IMR-90 (cell line): ENCODE measurements at regions not wholly inside any gene's neighbourhood (a gene's known extent, or its start where the extent isn't known, plus 50 kb on each side); places are given as distances from the start of the nearest gene placed in this dataset.

ENCODE experiments used
- ATAC-seq: fragments of 200-7000 bp; cut with Tn5 transposase; 2 replicates; pipeline ENCODE4 v1.9.1; 2020; ENCODE audit warnings: low read depth, mild to moderate bottlenecking, moderate library complexity
- BruUV-seq: library from RNA; stranded (reverse); fragments of 400-500 nt; replicated peaks from 2 replicates; lab custom pipeline; 2021; lab: Mats Ljungman, UMichigan
- CTCF ChIA-PET: fragments of 300-600 bp; formaldehyde crosslinking; extraction: SDS; loops from one replicate; lab custom pipeline; 2021; ENCODE audit warnings: antibody characterized with exemption; lab: Yijun Ruan, JAX
- POLR2A ChIA-PET: fragments of 300-600 bp; sonication (Branson Sonifier 250); formaldehyde crosslinking; loops from one replicate; lab custom pipeline; 2022; ENCODE audit warnings: antibody characterized with exemption; ENCODE audit not compliant: unreplicated experiment; lab: Charles Lee
- DNase-seq: peaks from one replicate; pipeline ENCODE4 v3.0.0; 2013
- H2AFZ ChIP-seq: replicated peaks from 2 replicates; pipeline ENCODE3; 2013; ENCODE audit warnings: low read length, mild to moderate bottlenecking; ENCODE audit not compliant: poor library complexity
- H2AK5ac ChIP-seq: 2 replicates; pipeline ENCODE4 v1.6.1; 2013; ENCODE audit warnings: low read depth, low read length, inconsistent platforms
- H2AK9ac ChIP-seq: replicated peaks from 2 replicates; pipeline ENCODE3; 2013; ENCODE audit warnings: mild to moderate bottlenecking, low read depth, low read length, moderate library complexity; ENCODE audit not compliant: poor library complexity
- H2BK120ac ChIP-seq: 2 replicates; pipeline ENCODE4 v1.6.1; 2013; ENCODE audit warnings: low read depth, low read length, inconsistent platforms
- H2BK15ac ChIP-seq: 3 replicates; pipeline ENCODE4 v1.6.1; 2013; ENCODE audit warnings: low read depth, low read length, inconsistent platforms
- H2BK20ac ChIP-seq: 2 replicates; pipeline ENCODE4 v1.6.1; 2013; ENCODE audit warnings: low read depth, mild to moderate bottlenecking, inconsistent platforms, low read length, moderate library complexity
- H2BK5ac ChIP-seq: 2 replicates; pipeline ENCODE4 v1.6.1; 2013; ENCODE audit warnings: mild to moderate bottlenecking, low read depth, low read length, inconsistent platforms; ENCODE audit not compliant: poor library complexity, severe bottlenecking
- H3K14ac ChIP-seq: replicated peaks from 2 replicates; pipeline ENCODE4 v1.6.1; 2013; ENCODE audit warnings: low read depth, low read length, inconsistent platforms
- H3K18ac ChIP-seq: 2 replicates; pipeline ENCODE4 v1.6.1; 2013; ENCODE audit warnings: low read depth, low read length, control low read depth
- H3K23ac ChIP-seq: 2 replicates; pipeline ENCODE4 v1.6.1; 2013; ENCODE audit warnings: low read depth, low read length, inconsistent platforms
- H3K27ac ChIP-seq: 2 replicates; pipeline ENCODE4 v1.5.1; 2013; ENCODE audit warnings: mild to moderate bottlenecking, control low read depth, low read length; ENCODE audit not compliant: insufficient read depth
- H3K27me3 ChIP-seq: 2 replicates; pipeline ENCODE4 v1.6.1; 2013; ENCODE audit warnings: low read length; ENCODE audit not compliant: control insufficient read depth, insufficient read depth
- H3K36me3 ChIP-seq: 2 replicates; pipeline ENCODE4 v1.6.1; 2013; ENCODE audit warnings: low read length, mixed read lengths; ENCODE audit not compliant: control insufficient read depth, insufficient read depth
- H3K4ac ChIP-seq: 2 replicates; pipeline ENCODE4 v1.6.1; 2013; ENCODE audit warnings: low read depth, low read length, inconsistent platforms
- H3K4me1 ChIP-seq: 2 replicates; pipeline ENCODE4 v1.6.1; 2013; ENCODE audit warnings: low read length, mixed read lengths; ENCODE audit not compliant: control insufficient read depth, insufficient read depth
- H3K4me2 ChIP-seq: 2 replicates; pipeline ENCODE4 v1.6.1; 2013; ENCODE audit warnings: low read depth, mild to moderate bottlenecking, control low read depth, low read length, moderate library complexity
- H3K4me3 ChIP-seq: 2 replicates; pipeline ENCODE4 v1.5.1; 2013; ENCODE audit warnings: low read depth, mild to moderate bottlenecking, control low read depth, low read length, moderate library complexity; ENCODE audit not compliant: insufficient read depth
- H3K56ac ChIP-seq: 2 replicates; pipeline ENCODE4 v1.6.1; 2013; ENCODE audit warnings: low read length, inconsistent platforms; ENCODE audit not compliant: insufficient read depth; ENCODE audit errors: extremely low read depth
- H3K79me1 ChIP-seq, 2 experiments: 2 replicates each; pipeline ENCODE4 v1.6.1; 2013; ENCODE audit warnings: low read length in 2 of 2, inconsistent platforms in 1 of 2, low read depth in 1 of 2
- H3K9ac ChIP-seq: 2 replicates; pipeline ENCODE4 v1.6.1; 2013; ENCODE audit warnings: low read depth, low read length, control low read depth
- H3K9me1 ChIP-seq: 2 replicates; pipeline ENCODE4 v1.6.1; 2013; ENCODE audit warnings: low read length, inconsistent platforms; ENCODE audit not compliant: insufficient read depth
- H3K9me3 ChIP-seq: 2 replicates; pipeline ENCODE4 v1.6.1; 2013; ENCODE audit warnings: low read length; ENCODE audit not compliant: control insufficient read depth, insufficient read depth
- H4K20me1 ChIP-seq: 2 replicates; pipeline ENCODE4 v1.6.1; 2013; ENCODE audit warnings: low read length, inconsistent platforms; ENCODE audit not compliant: insufficient read depth
- H4K5ac ChIP-seq: 2 replicates; pipeline ENCODE4 v1.6.1; 2013; ENCODE audit warnings: mild to moderate bottlenecking, low read depth, low read length, control low read depth
- H4K8ac ChIP-seq, 2 experiments: 2 replicates each; pipeline ENCODE4 v1.6.1; 2013; ENCODE audit warnings: low read depth in 2 of 2, low read length in 2 of 2, control low read depth in 1 of 2, inconsistent platforms in 1 of 2
- H4K91ac ChIP-seq: 2 replicates; pipeline ENCODE4 v1.6.1; 2013; ENCODE audit warnings: low read depth, low read length, inconsistent platforms; ENCODE audit not compliant: insufficient read depth
- BHLHE40 ChIP-seq: fragments of 150-350 bp; IDR thresholded peaks from 2 replicates; pipeline ENCODE4 v1.6.1; 2016; ENCODE audit warnings: mild to moderate bottlenecking, low read depth, low read length
- CEBPB ChIP-seq: IDR thresholded peaks from 2 replicates; pipeline ENCODE4 v1.6.1; 2012; ENCODE audit warnings: low read depth, low read length, improper control_type of control experiment
- CHD1 ChIP-seq: IDR thresholded peaks from 2 replicates; pipeline ENCODE4 v1.6.1; 2012; ENCODE audit warnings: low read depth, low read length, improper control_type of control experiment
- ELK1 ChIP-seq: fragments of 150-350 bp; IDR thresholded peaks from 2 replicates; pipeline ENCODE4 v1.6.1; 2016; ENCODE audit warnings: low read depth, mild to moderate bottlenecking, low read length, moderate library complexity, borderline replicate concordance
- FOS ChIP-seq: fragments of 150-350 bp; IDR thresholded peaks from 2 replicates; pipeline ENCODE4 v1.6.1; 2016; ENCODE audit warnings: low read depth, low read length
- MAFK ChIP-seq: IDR thresholded peaks from 2 replicates; pipeline ENCODE4 v1.6.1; 2012; ENCODE audit warnings: low read depth, low read length, improper control_type of control experiment
- MAZ ChIP-seq: IDR thresholded peaks from 2 replicates; pipeline ENCODE4 v1.6.1; 2012; ENCODE audit warnings: low read depth, mild to moderate bottlenecking, low read length, improper control_type of control experiment, moderate library complexity, borderline replicate concordance
- MXI1 ChIP-seq: IDR thresholded peaks from 2 replicates; pipeline ENCODE4 v1.6.1; 2012; ENCODE audit warnings: low read depth, mild to moderate bottlenecking, low read length, moderate library complexity, borderline replicate concordance
- NFE2L2 ChIP-seq: fragments of 150-350 bp; IDR thresholded peaks from 2 replicates; pipeline ENCODE4 v1.6.1; 2016; ENCODE audit warnings: low read depth, mild to moderate bottlenecking, low read length
- POLR2A ChIP-seq: IDR thresholded peaks from 2 replicates; pipeline ENCODE4 v1.6.1; 2012; ENCODE audit warnings: mild to moderate bottlenecking, low read depth, low read length
- RCOR1 ChIP-seq: IDR thresholded peaks from 2 replicates; pipeline ENCODE4 v1.6.1; 2012; ENCODE audit warnings: mild to moderate bottlenecking, low read length, improper control_type of control experiment; ENCODE audit not compliant: insufficient replicate concordance
- RFX5 ChIP-seq: IDR thresholded peaks from 2 replicates; pipeline ENCODE4 v1.8.0; 2012; ENCODE audit warnings: low read depth, mild to moderate bottlenecking, low read length, moderate library complexity
- SMC3 ChIP-seq: fragments of 150-350 bp; IDR thresholded peaks from 2 replicates; pipeline ENCODE4 v1.6.1; 2016; ENCODE audit warnings: low read depth, mild to moderate bottlenecking, antibody characterized with exemption, low read length, moderate library complexity
- USF2 ChIP-seq: fragments of 150-350 bp; IDR thresholded peaks from 2 replicates; pipeline ENCODE4 v1.6.1; 2017; ENCODE audit warnings: mild to moderate bottlenecking, antibody characterized with exemption, low read length, low read depth
- WGBS, 2 experiments: methylation state at CpG; one replicate each; pipeline versions ENCODE4 v1.1.5 to v1.1.7; 2013; ENCODE audit warnings: missing lambda C conversion rate in 2 of 2; ENCODE audit not compliant: insufficient read length in 1 of 2; ENCODE audit errors: extremely low coverage in 2 of 2; 5-methylcytosine and 5-hydroxymethylcytosine counted together
- dilution Hi-C: fragments of 300-500 bp; cut with HindIII; formaldehyde crosslinking; loops from one replicate; pipeline ENCODE4 v1.14.3; 2018; ENCODE audit warnings: low sequenced_read_pairs; ENCODE audit not compliant: unreplicated experiment
- in situ Hi-C: fragments of 300-500 bp; cut with MboI; formaldehyde crosslinking; loops from 3 replicates; pipeline ENCODE4 v1.14.3; 2019; ENCODE audit warnings: low sequenced_read_pairs, inconsistent platforms, mixed read lengths
- intact Hi-C: fragments of 100-400 bp; cut with micrococcal nuclease; formaldehyde crosslinking; loops from 2 replicates; pipeline ENCODE4 v1.10.0; 2022

GRCh38 chr3:176696816-176697215 is 500.5 kb downstream of the TBL1XR1 start:
- no peaks in the 10 kb centered on the region for H3K9me3 ChIP-seq
- no peak overlapping the region for H2AFZ ChIP-seq
- H3K18ac ChIP-seq, result no peak overlapping the region
- 17% methylated on average over 1 of the region's 4 CpGs; no CpG with 5 or more reads in 1 of the 2 experiments for WGBS, 2 experiments
- no peak overlapping the region for H3K4ac ChIP-seq
- no peak overlapping the region for H3K4me2 ChIP-seq
- peaks cover 2% of the 10 kb centered on the region; the same call in 1 of the 2 replicates for H3K27me3 ChIP-seq
- DNase-seq (no peak), ATAC-seq (no peak)
- no peak overlapping the region for H4K8ac ChIP-seq
- ChIA-PET CTCF (no interaction called here), POLR2A (no interaction called here)
- in situ Hi-C loops (no loop called here), intact Hi-C loops (no loop called here), dilution Hi-C loops (no loop called here)
- no peak overlapping the region for H2AK5ac ChIP-seq
- no peak overlapping the region for H3K4me3 ChIP-seq
- no peak overlapping the region for H3K27ac ChIP-seq
- no peak overlapping the region for H4K5ac ChIP-seq
- H3K4me1 ChIP-seq, result no peaks in the 10 kb centered on the region
- no peak overlapping the region for H3K14ac ChIP-seq
- no peak overlapping the region for H4K91ac ChIP-seq
- no peak overlapping the region for H2BK5ac ChIP-seq
- no peak overlapping the region for H2BK15ac ChIP-seq
- no peak overlapping the region for H3K23ac ChIP-seq
- BruUV-seq, result no TSS peak
- TF ChIP-seq CEBPB (no peak), RCOR1 (no peak), BHLHE40 (no peak), NFE2L2 (no peak), SMC3 (no peak), MAFK (no peak), ELK1 (no peak), RFX5 (no peak), FOS (no peak), MAZ (no peak), POLR2A (no peak), MXI1 (no peak), USF2 (no peak), CHD1 (no peak)
- H3K56ac ChIP-seq, result no peak overlapping the region
- no peak overlapping the region for H2BK120ac ChIP-seq
- no peak overlapping the region for H3K9ac ChIP-seq
- H4K20me1 ChIP-seq, result no peaks in the 10 kb centered on the region
- H3K79me1 ChIP-seq, result no peaks in the 10 kb centered on the region
- no peaks in the 10 kb centered on the region for H3K9me1 ChIP-seq
- no peak overlapping the region for H2BK20ac ChIP-seq
- H3K36me3 ChIP-seq, result no peaks in the 10 kb centered on the region
- H2AK9ac ChIP-seq, result no peak overlapping the region
